Eye (tissue), 1 donor: ENCODE measurements at regions not wholly inside any gene's neighbourhood (a gene's known extent, or its start where the extent isn't known, plus 50 kb on each side); places are given as distances from the start of the nearest gene placed in this dataset.
"Not testable (repeated sequence)": the region's sequence is repeated elsewhere in the genome, so short reads cannot be mapped to it uniquely, and the experiment has no call there.

Experiments
- DNase-seq: peaks from one replicate; pipeline ENCODE4 v3.0.0-alpha.2; 2015

DNA sequence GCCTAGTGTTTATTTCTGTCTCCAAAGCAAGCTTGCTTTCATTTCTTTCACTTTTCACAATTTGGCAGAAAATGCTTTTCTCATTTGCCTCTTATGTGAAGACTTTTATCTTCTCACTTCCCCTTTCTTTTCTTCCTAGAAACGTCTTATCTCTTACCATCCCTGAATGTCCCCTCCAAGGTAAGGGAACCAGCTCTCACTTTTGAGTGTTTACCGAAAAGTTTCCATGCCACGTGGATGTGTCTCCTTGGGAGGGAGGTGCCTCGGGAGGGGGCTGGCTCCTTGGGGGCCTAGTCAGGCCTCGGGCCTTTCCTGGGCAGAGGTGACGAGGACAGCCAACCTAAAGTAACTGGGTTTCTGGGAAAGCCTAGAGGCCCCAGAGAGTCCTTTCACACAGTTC is 127.4 kb downstream of the CD24 start:
- DNase-seq, result no peak

DNA sequence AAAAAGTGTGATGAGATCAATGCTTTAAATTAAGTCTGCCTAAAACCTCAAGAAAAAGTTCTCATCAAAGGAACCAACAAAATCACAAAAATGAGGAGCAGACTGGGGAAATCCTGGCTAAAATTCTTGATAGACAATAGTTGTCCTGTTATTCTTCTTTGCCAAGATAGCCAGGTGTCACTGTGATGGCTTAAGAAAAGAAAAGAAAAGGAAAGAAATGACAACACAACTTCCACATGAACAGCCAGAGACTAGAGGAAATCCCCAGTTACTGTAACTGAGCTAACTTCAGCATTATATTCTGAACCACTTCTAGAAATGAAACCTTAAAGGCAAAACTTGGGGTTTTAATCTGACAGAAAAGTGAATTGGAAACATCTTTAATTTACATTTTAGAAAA is 129.6 kb downstream of the CD24 start:
- no peak for DNase-seq

GRCh38 chr6:106832766-106833510 is 141.6 kb downstream of the CD24 start:
- DNase-seq, result no peak

DNA sequence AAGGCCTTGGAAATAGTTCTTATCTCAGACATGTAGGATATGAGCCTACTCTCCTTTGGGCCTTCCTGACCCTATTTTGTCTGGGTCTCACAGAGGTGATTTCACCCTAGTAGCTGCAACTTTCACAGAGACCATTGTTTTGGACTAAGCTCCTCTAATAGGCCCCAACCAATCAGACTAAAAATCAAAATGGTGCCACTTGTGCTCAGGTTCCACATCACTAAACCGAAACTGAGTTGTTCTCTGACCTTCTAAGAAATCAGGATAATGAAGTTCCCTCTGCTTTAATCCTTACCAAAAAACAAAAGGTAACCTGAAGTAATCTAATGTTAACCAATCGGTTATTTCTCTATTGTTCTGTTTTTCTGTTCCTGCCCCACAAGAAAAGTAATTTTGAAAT is 143.6 kb downstream of the CD24 start:
- DNase-seq, result no peak

GRCh38 chr6:106829451-106829850 is 145.1 kb downstream of the CD24 start:
- no peak for DNase-seq

DNA sequence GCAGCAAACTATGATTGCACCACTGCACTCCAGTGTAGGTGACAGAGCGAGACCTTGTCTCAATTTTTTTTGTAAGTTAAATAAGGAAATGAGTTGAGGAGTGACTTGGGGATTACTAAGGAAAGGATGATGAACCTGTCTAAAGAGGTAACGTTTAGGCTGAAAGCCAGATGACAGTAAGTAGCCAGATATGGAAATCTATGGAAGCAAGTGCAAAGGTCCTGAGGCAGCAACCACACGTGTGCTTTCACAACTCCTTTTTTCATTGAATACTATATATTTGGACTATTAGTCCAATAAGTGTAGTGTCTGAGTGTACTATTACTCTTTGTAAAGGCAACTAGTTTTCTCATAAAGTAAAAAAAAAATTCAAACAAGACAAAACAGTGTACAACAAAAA is 147.4 kb downstream of the CD24 start:
- DNase-seq, result no peak

- DNase-seq, result no peak
Observed at GRCh38 chr6:106825156-106825555, 149.4 kb downstream of the CD24 start.

DNA sequence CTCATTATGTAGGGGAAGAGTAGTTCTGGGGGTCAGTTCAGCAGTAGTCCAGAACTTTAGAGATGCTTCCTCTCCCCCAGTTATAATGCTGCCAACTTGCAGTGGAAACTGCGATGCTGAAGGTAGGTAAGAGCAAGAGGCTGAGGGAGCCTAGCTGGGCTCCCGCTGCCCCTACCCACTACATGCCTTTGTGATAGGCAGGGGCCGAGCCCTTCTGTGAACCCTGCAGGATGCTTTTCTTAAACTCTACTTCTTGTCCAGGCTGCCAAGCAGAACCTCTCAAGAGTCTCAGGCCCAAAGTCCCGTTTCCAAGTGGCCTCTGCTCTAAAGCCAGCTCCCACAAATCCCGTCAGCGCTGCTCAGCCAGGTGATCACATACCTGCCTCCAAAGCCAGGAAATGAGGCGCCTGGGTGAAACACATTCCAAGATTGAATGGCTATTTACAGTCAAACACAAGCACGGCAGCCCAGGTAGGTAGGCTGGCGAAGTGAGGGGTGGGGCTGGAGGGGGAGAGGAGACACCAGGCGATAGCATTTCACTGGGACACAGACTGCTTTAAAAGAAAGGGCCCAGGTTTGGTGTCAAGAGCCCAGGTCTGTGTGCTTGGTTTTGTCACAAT is 150.7 kb downstream of the CD24 start:
- no peak for DNase-seq

DNA sequence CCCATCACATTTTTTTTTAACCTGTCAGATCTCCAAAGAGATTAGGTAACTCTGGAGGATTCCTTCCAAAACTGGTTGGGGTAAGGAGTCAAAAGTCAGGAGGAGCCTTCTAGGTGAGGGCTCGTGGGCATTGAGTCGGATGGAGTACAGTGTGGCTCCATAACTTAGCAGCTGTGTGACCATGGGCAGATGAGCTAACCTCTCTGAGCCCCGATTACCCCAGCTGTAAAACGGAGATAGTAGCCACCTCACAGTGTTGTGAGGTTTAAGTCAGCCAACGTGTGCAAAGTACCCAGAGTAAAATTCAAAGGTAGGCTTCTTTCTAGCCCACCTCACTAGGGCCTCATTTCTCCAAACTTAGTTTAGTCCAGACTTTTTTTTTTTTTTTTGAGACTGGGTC is 151.5 kb downstream of the CD24 start:
- no peak for DNase-seq

DNA sequence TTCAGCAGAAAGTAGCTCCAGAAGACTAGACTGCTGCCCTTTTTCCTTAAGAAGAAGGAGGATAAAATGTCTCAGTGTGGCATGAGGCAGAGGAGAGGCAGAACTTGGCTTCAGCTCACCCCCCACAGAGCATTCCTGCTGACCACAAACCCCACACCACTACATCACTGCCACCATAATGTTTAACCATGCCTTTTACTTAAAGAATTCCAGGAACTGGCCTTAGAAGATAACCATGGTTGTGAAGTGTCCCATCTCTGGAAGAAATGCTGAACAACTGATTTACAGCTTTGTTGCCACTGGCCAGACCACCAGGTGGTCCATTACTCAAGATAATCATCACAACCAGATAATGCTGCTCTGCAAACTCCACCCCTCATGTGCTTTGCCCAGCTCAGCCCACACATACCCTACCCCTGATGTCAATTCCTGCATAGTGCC is 154.1 kb downstream of the CD24 start:
- DNase-seq, result no peak

- DNase-seq, result no peak
Observed at GRCh38 chr6:106811088-106811686, 163.3 kb downstream of the CD24 start.

DNA sequence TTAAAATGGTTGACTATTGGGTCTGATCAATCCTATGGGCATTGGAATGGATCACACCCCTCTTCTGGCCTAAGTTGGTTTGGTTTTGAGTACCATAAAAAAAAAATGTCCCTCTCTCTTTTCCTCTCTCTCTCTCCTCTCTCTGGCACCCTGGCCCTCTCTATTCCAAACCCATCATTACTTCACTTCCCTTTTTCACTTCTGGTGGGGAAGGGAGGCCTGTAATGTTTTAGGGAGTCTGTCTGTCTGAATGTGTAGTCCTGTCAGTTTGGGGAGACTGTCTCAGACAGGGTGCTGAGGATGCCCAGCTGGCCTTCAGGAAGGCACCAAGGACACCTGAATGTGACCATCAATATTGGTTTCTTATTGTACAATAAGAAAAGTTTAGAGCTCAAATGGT is 165.8 kb downstream of the CD24 start:
- no peak for DNase-seq

GRCh38 chr6:106807947-106808611 is 166.4 kb downstream of the CD24 start:
- DNase-seq, result no peak

- not testable (repeated sequence) for DNase-seq
Observed at GRCh38 chr6:106806253-106806652, 168.3 kb downstream of the CD24 start.

- DNase-seq, result no peak
Observed at GRCh38 chr6:106805771-106806170, 168.8 kb downstream of the CD24 start.

DNA sequence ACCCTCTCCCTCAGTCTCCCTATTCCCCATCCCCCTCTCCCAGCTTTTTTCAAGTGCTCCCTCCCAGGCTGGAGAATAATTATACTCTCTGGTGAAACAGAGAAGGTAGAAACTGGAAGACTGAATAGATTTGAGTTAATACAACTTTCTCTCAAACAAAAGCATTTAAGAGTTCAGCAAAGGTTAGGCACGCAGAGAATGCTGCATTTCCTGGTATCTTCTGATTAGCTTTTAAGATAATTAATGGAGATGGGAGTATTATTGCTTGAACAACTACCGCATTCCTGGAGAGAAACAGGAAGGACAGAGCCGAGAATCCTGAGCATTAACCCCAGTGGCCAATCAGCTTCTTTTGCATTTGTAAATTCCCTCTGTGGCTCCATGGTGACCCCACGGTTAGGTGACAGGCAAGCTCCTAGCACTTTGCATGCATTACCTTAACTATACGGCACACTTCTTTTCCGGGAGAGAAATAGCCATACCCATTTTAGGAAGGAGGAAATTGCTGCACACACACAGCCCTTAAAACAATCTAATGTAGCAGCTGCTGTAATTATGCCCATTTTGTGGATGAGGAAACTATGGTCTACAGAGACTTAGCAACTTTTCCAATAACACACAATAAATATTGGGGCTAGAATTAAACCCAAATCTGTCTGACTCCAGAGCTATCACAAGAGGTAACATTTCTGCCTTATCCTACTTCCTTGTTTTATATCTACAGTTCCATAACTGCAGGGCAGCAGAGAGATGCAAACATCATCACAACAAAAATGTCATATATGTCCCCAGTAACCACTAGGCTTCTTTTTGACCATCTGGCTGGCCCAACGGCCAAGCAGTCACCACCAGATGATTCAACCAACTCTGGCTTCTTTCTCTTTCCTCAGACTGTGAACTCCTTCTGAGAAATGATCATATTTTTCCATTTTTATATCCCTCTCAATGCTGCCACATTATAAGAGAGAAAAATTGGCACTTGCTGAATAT is 169.9 kb downstream of the CD24 start:
- peak; percentile 30 for DNase-seq

- no peak for DNase-seq
Observed at GRCh38 chr6:106803188-106803587, 171.3 kb downstream of the CD24 start.

GRCh38 chr6:106802139-106802538 is 172.4 kb downstream of the CD24 start:
- no peak for DNase-seq

DNA sequence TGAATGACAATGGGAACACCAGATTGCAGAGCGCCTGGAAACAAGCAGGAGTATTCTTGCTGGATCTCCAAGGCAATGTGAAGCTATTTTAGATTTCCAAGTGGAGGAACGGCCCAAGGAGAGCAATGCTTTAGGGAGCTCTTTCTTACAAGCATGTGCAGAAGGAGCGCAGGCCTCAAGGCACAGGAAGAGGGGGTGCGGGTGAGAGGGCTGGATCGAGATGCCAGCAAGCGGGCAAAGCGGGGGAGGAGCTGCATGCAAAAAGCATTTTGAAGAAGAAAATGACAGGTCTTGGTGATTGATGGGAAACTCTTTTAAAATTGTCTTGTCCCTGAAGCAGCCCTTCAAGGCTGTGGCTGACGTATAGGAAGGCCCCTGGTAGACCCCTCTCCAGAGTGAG is 171.9 kb downstream of the QRSL1 start:
- no peak for DNase-seq

- no peak for DNase-seq
Observed at GRCh38 chr6:106800379-106800778, 171.0 kb downstream of the QRSL1 start.

DNA sequence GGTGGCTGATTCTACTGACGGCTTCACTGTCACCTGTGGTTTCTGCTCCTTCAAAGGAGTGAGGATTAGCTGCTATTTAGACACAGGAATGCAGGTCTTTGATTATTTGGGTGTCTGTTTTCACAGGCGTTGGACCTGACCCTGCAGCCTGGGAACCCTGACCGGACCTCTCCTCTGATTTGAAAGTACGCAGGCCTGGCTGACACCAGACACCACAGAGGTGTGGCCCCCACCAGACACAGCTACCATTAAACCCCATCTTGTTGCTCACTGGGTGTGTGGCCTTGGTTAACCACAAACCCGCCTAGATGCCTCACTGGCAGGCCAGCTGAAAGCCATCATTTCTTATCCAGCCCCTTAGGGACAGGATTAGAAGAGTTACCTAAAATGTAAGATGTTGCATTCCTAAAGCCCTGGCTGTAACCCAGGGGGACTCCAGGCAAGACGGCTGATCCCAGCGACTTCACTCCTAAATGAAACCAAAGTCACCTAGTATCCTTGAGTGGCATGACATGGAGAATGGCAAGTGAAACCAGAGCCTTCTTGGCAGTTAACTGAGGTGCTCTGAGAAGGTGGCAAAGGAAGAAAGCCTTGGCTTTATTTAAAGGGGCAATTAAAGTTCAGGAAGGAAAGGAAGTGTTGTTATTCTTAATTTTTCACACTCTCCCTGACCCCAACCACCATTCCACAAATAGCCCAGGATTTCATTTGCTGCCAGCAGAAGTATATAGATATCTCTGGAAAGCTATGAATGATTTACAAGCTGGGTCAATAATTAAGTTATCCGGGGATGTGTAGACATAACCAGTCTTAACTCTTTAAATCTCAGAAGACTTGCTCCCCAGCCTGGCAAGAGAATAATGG is 169.9 kb downstream of the QRSL1 start:
- no peak for DNase-seq

DNA sequence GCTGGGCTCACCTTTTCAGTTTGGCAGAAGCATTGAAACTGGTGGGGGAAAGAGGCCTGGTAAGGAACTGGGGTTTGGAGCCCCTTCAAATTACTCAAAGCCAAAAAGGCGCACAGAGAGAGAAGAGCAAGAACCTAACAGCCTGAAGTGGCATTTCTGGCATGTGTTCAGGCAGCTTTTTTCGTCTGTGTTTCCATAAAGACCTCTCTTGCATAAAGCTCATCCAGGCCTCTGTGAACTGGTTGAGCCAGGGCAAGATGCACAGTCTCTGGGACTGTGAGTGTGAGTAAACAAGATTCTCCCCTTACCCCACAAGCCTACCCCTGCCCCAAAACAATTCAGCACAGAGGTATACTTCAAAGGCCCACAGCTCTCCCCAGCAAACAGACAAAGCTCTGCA is 167.8 kb downstream of the QRSL1 start:
- no peak for DNase-seq
